Fibroblast of skin of right quadriceps (primary cell): ENCODE measurements at regions not wholly inside any gene's neighbourhood (a gene's known extent, or its start where the extent isn't known, plus 50 kb on each side); places are given as distances from the start of the nearest gene placed in this dataset.
"Not testable (repeated sequence)": the region's sequence is repeated elsewhere in the genome, so short reads cannot be mapped to it uniquely, and the experiment has no call there.

Source experiments
- DNase-seq: peaks from one replicate; pipeline ENCODE4 v3.0.0-alpha.2; 2013

- no peak for DNase-seq
Measured at GRCh38 chr12:53872367-53872766, 66.3 kb upstream of the HOXC13 start.

GRCh38 chr12:53877961-53878360 is 60.7 kb upstream of the HOXC13 start:
- DNase-seq = not testable (repeated sequence)

GRCh38 chr12:53887006-53887405 is 51.6 kb upstream of the HOXC13 start:
- DNase-seq = no peak

GRCh38 chr12:53887881-53888280 is 50.8 kb upstream of the HOXC13 start:
- no peak for DNase-seq
